Keratinocyte (primary cell): ENCODE measurements at regions not wholly inside any gene's neighbourhood (a gene's known extent, or its start where the extent isn't known, plus 50 kb on each side); places are given as distances from the start of the nearest gene placed in this dataset.
"Not testable (repeated sequence)": the region's sequence is repeated elsewhere in the genome, so short reads cannot be mapped to it uniquely, and the experiment has no call there.

Experiments
- DNase-seq: peaks from one replicate; pipeline ENCODE4 v3.0.0-alpha.2; 2011; ENCODE audit warnings: low read depth, missing footprints, low spot score
- FAIRE-seq: peaks from 2 replicates; lab custom pipeline; 2011; peaks lifted over from hg19 to GRCh38; lab: Jason Lieb, UNC
- H2AFZ ChIP-seq: 2 replicates; pipeline ENCODE4 v1.6.0; 2012; ENCODE audit warnings: low read length, control low read depth, inconsistent platforms; ENCODE audit not compliant: control insufficient read depth
- H3K27ac ChIP-seq: 2 replicates; pipeline ENCODE4 v1.5.1; 2011; ENCODE audit warnings: low read length; ENCODE audit not compliant: control insufficient read depth, insufficient read depth
- H3K27me3 ChIP-seq: 3 replicates; pipeline ENCODE4 v1.6.0; 2011; ENCODE audit warnings: low read length; ENCODE audit not compliant: control insufficient read depth, insufficient read depth; ENCODE audit errors: extremely low read depth
- H3K36me3 ChIP-seq, 2 experiments: 2 replicates in 1 of 2; 3 replicates in 1 of 2; pipeline ENCODE4 v1.5.1; 2011; ENCODE audit warnings: low read length in 2 of 2, mild to moderate bottlenecking in 1 of 2; ENCODE audit not compliant: control insufficient read depth in 2 of 2, insufficient read depth in 2 of 2; ENCODE audit errors: extremely low read depth in 1 of 2
- H3K4me1 ChIP-seq: 3 replicates; pipeline ENCODE4 v1.5.1; 2011; ENCODE audit warnings: low read length; ENCODE audit not compliant: control insufficient read depth, insufficient read depth; ENCODE audit errors: extremely low read depth
- H3K4me2 ChIP-seq: 3 replicates; pipeline ENCODE4 v1.6.0; 2011; ENCODE audit warnings: low read depth, low read length; ENCODE audit not compliant: control insufficient read depth, insufficient read depth; ENCODE audit errors: extremely low read depth
- H3K4me3 ChIP-seq, 3 experiments: fragments of 200-600 bp in 1 of 3; sonication (generic) in 1 of 3; 2 replicates in 2 of 3; 3 replicates in 1 of 3; pipeline ENCODE4 v1.5.1; 2011 to 2016; ENCODE audit warnings: low read length in 3 of 3, mild to moderate bottlenecking in 3 of 3, control low read depth in 2 of 3, inconsistent platforms in 1 of 3, low read depth in 1 of 3, mixed read lengths in 1 of 3, mixed run types in 1 of 3, moderate library complexity in 1 of 3; ENCODE audit not compliant: control insufficient read depth in 2 of 3, insufficient read depth in 2 of 3; ENCODE audit errors: extremely low read depth in 1 of 3
- H3K79me2 ChIP-seq: 2 replicates; pipeline ENCODE4 v1.6.0; 2012; ENCODE audit warnings: low read length; ENCODE audit not compliant: control insufficient read depth, insufficient read depth
- H3K9ac ChIP-seq: 3 replicates; pipeline ENCODE4 v1.6.0; 2011; ENCODE audit warnings: low read length; ENCODE audit not compliant: control insufficient read depth, insufficient read depth; ENCODE audit errors: extremely low read depth
- H3K9me1 ChIP-seq: 3 replicates; pipeline ENCODE4 v1.6.0; 2011; ENCODE audit warnings: low read length; ENCODE audit not compliant: control insufficient read depth, insufficient read depth; ENCODE audit errors: extremely low read depth
- H3K9me3 ChIP-seq: 2 replicates; pipeline ENCODE4 v1.5.1; 2012; ENCODE audit warnings: low read depth, low read length; ENCODE audit not compliant: control insufficient read depth
- H4K20me1 ChIP-seq: 3 replicates; pipeline ENCODE4 v1.6.0; 2011; ENCODE audit warnings: low read length; ENCODE audit not compliant: control insufficient read depth, insufficient read depth; ENCODE audit errors: extremely low read depth
- CTCF ChIP-seq, 3 experiments: IDR thresholded peaks in 1 of 3; conservative IDR thresholded peaks in 1 of 3; optimal IDR thresholded peaks in 1 of 3; 2 replicates in 2 of 3; 3 replicates in 1 of 3; pipeline versions ENCODE3 to v1.5.1; 2011; ENCODE audit warnings: low read length in 3 of 3, mild to moderate bottlenecking in 3 of 3, moderate library complexity in 2 of 3, control low read depth in 1 of 3, inconsistent platforms in 1 of 3; ENCODE audit not compliant: insufficient read depth in 2 of 3; ENCODE audit errors: extremely low read depth in 1 of 3
- EZH2 ChIP-seq: IDR thresholded peaks from one replicate; pipeline ENCODE4 v1.6.1; 2012; ENCODE audit warnings: inconsistent platforms, mild to moderate bottlenecking, low read length, moderate library complexity
- dilution Hi-C: fragments of 300-500 bp; cut with MboI; formaldehyde crosslinking; loops from one replicate; pipeline ENCODE4 v1.7.0; 2020; ENCODE audit warnings: low sequenced_read_pairs; ENCODE audit not compliant: extremely low pct_ligation_motif_present

- Histone ChIP-seq H3K9ac (no peak overlapping the region), H3K36me3 (no peaks in the 10 kb centered on the region), H3K27ac (no peak overlapping the region), H3K9me3 (no peaks in the 10 kb centered on the region), H3K4me1 (no peaks in the 10 kb centered on the region), H3K9me1 (no peaks in the 10 kb centered on the region), H3K4me3 (no peak overlapping the region), H2AFZ (no peak overlapping the region), H3K4me2 (no peak overlapping the region), H3K27me3 (no peaks in the 10 kb centered on the region), H3K79me2 (no peaks in the 10 kb centered on the region), H4K20me1 (no peaks in the 10 kb centered on the region)
- DNase-seq (no peak), FAIRE-seq (no peak)
- dilution Hi-C loops, result no loop called here
- TF ChIP-seq EZH2, result no peak
- no peak for TF ChIP-seq CTCF (optimal IDR thresholded peaks at IDR 0.05 in 1 of 3, IDR thresholded peaks at IDR 0.05 in 1 of 3, conservative IDR thresholded peaks at IDR 0.05 in 1 of 3; ENCODE audit: extremely low read depth in 1 of 3, insufficient read depth in 2 of 3, low read length in 3 of 3)
Measured at GRCh38 chr5:13107537-13107936, 837.0 kb downstream of the DNAH5 start.

- no peaks in the 10 kb centered on the region for H3K36me3 ChIP-seq
- no peak overlapping the region for H3K27ac ChIP-seq
- H3K4me1 ChIP-seq, result no peaks in the 10 kb centered on the region
- no peak for FAIRE-seq
- no peak overlapping the region for H3K9ac ChIP-seq
- no peak overlapping the region for H3K4me2 ChIP-seq
- dilution Hi-C loops, result no loop called here
- no peaks in the 10 kb centered on the region for H3K79me2 ChIP-seq
- H3K27me3 ChIP-seq, result no peaks in the 10 kb centered on the region
- H2AFZ ChIP-seq, result no peak overlapping the region
- H4K20me1 ChIP-seq, result no peaks in the 10 kb centered on the region
- H3K9me1 ChIP-seq, result no peaks in the 10 kb centered on the region
- no peak for DNase-seq
- H3K4me3 ChIP-seq, result no peak overlapping the region
- TF ChIP-seq CTCF (optimal IDR thresholded peaks at IDR 0.05 in 1 of 3, IDR thresholded peaks at IDR 0.05 in 1 of 3, conservative IDR thresholded peaks at IDR 0.05 in 1 of 3; ENCODE audit: extremely low read depth in 1 of 3, insufficient read depth in 2 of 3, low read length in 3 of 3) (no peak), EZH2 (no peak)
- peaks cover 2% of the 10 kb centered on the region for H3K9me3 ChIP-seq
Measured at GRCh38 chr5:13081116-13081515, 863.4 kb downstream of the DNAH5 start.

- H2AFZ ChIP-seq, dilution Hi-C loops, H4K20me1 ChIP-seq, H3K27ac ChIP-seq, H3K79me2 ChIP-seq, H3K36me3 ChIP-seq, H3K4me2 ChIP-seq, H3K9ac ChIP-seq, H3K9me3 ChIP-seq, DNase-seq, H3K9me1 ChIP-seq, FAIRE-seq, H3K27me3 ChIP-seq, H3K4me3 ChIP-seq, H3K4me1 ChIP-seq: not testable (repeated sequence)
Measured at GRCh38 chr5:13072936-13073335, 871.6 kb downstream of the DNAH5 start.
